NCI-H1436 (cell line): ENCODE measurements at regions not wholly inside any gene's neighbourhood (a gene's known extent, or its start where the extent isn't known, plus 50 kb on each side); places are given as distances from the start of the nearest gene placed in this dataset.
"Not testable (repeated sequence)": the region's sequence is repeated elsewhere in the genome, so short reads cannot be mapped to it uniquely, and the experiment has no call there.

ENCODE experiments used
- DNase-seq: peaks from one replicate; lab custom pipeline; 2025; lab: John Stamatoyannopoulos, UW

GRCh38 chr7:65800890-65801341, 72.0 kb upstream of the VKORC1L1 start:
- no peak for DNase-seq

- no peak for DNase-seq
Observed at GRCh38 chr7:65804887-65805286, 68.0 kb upstream of the VKORC1L1 start.

DNA sequence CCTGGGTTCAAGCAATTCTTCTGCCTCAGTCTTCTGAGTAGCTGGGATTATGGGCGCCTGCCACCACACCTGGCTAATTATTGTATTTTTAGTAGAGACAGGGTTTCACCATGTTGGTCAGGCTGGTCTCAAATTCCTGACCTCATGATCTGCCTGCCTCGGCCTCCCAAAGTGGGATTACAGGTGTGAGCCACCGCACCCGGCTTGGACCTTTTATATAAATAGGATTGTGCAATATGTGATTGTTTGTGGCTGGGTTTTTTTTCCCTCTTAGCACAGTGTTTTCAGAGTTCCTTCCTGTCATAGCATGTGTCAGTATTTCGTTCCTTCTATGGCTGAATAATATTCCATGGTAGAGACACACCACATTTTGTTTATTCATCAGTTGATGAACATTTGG, 65.8 kb upstream of the VKORC1L1 start:
- DNase-seq: not testable (repeated sequence)

DNA sequence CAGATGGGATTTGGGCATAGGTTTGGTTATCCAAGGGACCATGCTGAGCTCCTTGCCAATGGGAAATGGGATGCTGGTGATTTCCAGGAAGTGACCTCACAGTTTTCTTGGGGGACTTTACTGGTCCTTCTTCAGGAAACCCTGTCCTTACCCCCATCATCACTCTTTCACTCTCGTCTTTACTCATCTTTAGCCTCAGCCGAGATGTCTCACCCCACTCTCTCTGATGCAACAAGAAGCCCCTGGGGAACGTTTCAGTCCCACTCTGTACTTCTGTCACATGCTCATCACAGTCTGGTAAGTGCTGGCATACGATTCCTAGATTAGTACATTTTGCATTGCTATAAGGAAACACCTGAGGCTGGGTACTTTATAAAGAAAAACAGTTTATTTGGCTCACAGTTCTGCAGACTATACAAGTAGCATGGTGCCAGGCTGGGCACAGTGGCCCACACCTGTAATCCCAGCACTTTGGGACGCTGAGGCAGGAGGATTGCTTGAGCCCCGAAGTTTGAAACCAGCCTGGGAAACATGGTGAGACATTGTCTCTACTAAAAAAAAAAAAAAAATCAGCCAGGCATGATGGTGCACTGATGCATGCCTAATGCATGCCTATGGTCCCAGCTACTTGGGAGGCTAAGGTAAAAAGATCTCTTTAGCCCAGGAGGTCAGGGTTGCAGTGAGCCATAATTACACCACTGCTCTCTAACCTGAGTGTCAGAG, 63.5 kb upstream of the VKORC1L1 start:
- DNase-seq: no peak

GRCh38 chr7:65809982-65810288, 62.9 kb upstream of the VKORC1L1 start:
- no peak for DNase-seq

GRCh38 chr7:65812281-65812680, 60.6 kb upstream of the VKORC1L1 start:
- DNase-seq: no peak

DNA sequence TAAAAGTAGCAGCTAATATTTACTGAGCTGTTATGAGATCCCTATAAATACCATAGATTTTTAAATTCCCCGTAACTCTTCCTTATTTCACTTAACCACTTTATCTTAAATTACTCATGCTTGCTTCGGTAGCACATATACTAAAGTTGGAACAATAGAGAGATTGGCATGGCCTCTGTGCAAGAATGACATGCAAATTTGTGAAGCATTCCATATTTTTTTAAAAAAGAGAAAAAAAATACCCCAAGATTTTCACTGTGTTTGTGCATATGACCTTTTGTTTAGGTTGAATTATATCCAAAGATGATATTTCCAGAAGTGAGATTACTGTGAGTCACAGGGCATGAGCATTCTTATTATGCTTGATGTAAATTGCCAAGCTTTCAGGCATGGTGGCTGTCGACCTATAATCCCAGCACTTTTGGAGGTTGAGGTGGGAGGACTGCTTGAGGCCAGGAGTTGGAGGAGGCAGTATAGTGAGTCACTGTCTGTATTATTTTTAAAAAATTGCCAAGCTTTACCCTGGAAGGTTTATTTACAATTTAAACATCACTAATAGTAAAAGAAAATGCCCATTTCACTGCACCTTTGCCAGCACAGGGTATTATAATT, 58.2 kb upstream of the VKORC1L1 start:
- DNase-seq: not testable (repeated sequence)

GRCh38 chr7:65820287-65820950, 52.5 kb upstream of the VKORC1L1 start:
- no peak for DNase-seq
